ENCODE measurements at regions not wholly inside any gene's neighbourhood (a gene's known extent, or its start where the extent isn't known, plus 50 kb on each side); places are given as distances from the start of the nearest gene placed in this dataset.

DNA sequence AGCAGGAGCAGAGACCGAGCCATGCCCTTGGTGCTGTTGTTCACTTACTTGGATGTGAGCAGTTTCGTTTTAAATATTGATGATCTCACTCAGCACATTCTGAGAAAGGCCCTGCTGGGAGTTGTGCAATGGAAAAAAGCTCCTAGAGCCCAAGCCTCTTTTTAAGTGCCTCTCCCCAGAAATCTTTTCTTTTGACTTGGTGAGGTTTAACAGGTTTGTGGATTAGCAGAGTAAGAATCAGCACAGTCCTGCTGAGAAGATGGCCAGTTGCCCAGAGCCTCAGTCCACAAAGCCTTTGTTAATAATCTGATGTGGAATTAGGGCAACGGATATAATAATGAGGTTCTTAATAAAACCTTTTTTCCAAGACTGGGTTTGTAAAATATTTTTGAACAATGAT is 157.5 kb upstream of the ATP6AP2 start:
- WGBS (ENCODE audit: insufficient coverage), result no CpG with 5 or more reads among the region's 3 CpGs
- H3K36me3 ChIP-seq (ENCODE audit: control insufficient read depth, insufficient read depth, low read length), result no peaks in the 10 kb centered on the region
- H3K27ac ChIP-seq (ENCODE audit: low read depth, low read length), result peak overlapping the region; percentile 54
- H3K4me3 ChIP-seq (ENCODE audit: low read depth, low read length), result no peak overlapping the region
- H3K9me3 ChIP-seq (ENCODE audit: control insufficient read depth, insufficient read depth, low read length), result peaks cover 3% of the 10 kb centered on the region
- peak in 2 of 6 donors; percentile 45 to 72 for DNase-seq (ENCODE audit: low read depth in 4 of 6, low spot score in 6 of 6)
- H3K4me1 ChIP-seq (ENCODE audit: control insufficient read depth, insufficient read depth, low read length), result peaks cover 8% of the 10 kb centered on the region
- H3K27me3 ChIP-seq (ENCODE audit: control insufficient read depth, insufficient read depth, low read length), result peaks cover 2% of the 10 kb centered on the region

DNA sequence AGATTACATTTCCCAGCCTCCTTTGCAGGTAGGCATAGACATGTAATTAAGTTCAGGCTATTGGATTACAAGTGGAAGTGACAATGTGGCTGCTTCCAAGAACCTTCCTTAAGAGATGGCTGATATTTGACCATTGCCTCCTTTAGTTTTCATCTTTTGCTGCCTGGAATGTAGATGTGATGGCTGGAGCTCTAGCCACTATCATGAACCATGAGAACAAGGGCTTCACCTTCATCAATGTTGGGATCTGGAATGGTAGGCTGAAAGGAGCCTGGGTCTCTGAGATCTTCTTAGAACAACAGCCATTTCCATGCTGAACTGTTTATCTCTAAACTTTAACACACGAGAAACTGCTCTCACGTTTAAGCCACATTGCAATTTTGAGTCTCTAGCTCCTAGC is 158.7 kb upstream of the ATP6AP2 start:
- peaks cover 2% of the 10 kb centered on the region for H3K27me3 ChIP-seq (ENCODE audit: control insufficient read depth, insufficient read depth, low read length)
- no peak overlapping the region for H3K4me3 ChIP-seq (ENCODE audit: low read depth, low read length)
- 89% methylated on average over 2 of the region's 2 CpGs for WGBS (ENCODE audit: insufficient coverage)
- peaks cover 8% of the 10 kb centered on the region for H3K4me1 ChIP-seq (ENCODE audit: control insufficient read depth, insufficient read depth, low read length)
- no peak for DNase-seq (ENCODE audit: low read depth in 4 of 6, low spot score in 6 of 6)
- H3K9me3 ChIP-seq (ENCODE audit: control insufficient read depth, insufficient read depth, low read length), result peaks cover 3% of the 10 kb centered on the region
- H3K27ac ChIP-seq (ENCODE audit: low read depth, low read length), result no peak overlapping the region
- no peaks in the 10 kb centered on the region for H3K36me3 ChIP-seq (ENCODE audit: control insufficient read depth, insufficient read depth, low read length)

DNA sequence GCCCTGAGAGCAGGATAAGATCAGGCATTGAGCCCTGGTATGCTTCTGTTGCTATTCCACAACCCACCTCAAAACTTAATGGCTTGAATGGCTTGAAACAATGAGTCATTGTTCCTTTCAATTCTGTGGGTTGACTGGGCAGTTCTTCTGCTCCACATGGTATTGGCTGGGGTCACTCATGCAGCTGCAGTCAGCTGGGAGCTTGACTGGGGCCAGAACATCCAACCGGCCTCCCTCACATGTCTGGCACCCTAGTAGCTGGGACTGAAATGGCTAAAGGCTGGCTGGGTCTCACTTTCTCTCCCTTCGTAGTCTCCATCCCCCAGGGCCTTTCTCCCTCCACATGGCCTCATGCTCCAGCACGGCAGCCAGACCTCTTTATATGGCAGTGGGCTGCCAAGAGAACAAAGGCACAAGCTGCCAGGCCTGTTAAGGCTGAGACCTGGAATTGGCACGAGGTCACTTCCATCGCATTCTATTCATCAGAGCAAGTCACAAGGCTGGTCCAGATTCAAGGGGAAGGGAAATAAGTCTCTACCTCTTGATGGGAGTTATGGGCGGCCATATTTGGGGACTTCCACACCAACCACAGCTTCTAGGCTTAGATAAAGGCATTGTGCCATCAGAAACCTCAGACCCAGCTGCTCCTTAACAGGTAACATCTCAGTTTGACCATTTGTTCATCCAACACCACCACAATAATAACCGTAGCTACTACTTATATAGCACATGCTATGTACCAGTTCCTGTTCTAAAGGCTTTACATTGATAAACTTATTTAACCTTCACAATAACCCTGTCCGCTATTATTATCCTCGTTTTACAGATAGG is 159.7 kb upstream of the ATP6AP2 start:
- Histone ChIP-seq H3K27me3 (ENCODE audit: control insufficient read depth, insufficient read depth, low read length) (peaks cover 2% of the 10 kb centered on the region), H3K4me3 (ENCODE audit: low read depth, low read length) (no peak overlapping the region), H3K9me3 (ENCODE audit: control insufficient read depth, insufficient read depth, low read length) (peaks cover 3% of the 10 kb centered on the region), H3K27ac (ENCODE audit: low read depth, low read length) (no peak overlapping the region), H3K36me3 (ENCODE audit: control insufficient read depth, insufficient read depth, low read length) (no peaks in the 10 kb centered on the region), H3K4me1 (ENCODE audit: control insufficient read depth, insufficient read depth, low read length) (peaks cover 8% of the 10 kb centered on the region)
- WGBS (ENCODE audit: insufficient coverage), result 61% methylated on average over 6 of the region's 9 CpGs
- peak in 1 of 6 donors; percentile 64 for DNase-seq (ENCODE audit: low read depth in 4 of 6, low spot score in 6 of 6)

DNA sequence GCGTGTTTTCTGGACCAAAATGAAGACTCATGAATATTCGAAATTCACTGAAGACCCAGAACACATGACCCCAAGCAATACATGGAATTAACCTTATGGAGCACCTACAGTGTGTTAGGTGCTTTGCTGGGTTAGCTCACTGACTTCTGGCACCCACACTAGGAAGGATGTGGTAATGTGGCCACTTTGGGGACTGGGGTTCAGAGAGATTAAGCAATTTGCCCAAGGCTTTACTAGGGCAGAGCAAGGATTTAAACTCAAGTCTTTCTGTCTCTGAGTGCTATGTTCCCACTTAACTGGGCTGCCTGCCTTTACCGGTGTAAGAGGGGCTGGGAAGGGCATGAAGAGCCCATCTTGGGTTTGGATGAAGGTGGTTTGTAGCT is 162.0 kb upstream of the ATP6AP2 start:
- WGBS (ENCODE audit: insufficient coverage), result 65% methylated on average over 2 of the region's 3 CpGs
- peaks cover 7% of the 10 kb centered on the region for H3K27me3 ChIP-seq (ENCODE audit: control insufficient read depth, insufficient read depth, low read length)
- peaks cover 8% of the 10 kb centered on the region for H3K4me1 ChIP-seq (ENCODE audit: control insufficient read depth, insufficient read depth, low read length)
- H3K27ac ChIP-seq (ENCODE audit: low read depth, low read length), result no peak overlapping the region
- no peaks in the 10 kb centered on the region for H3K9me3 ChIP-seq (ENCODE audit: control insufficient read depth, insufficient read depth, low read length)
- H3K36me3 ChIP-seq (ENCODE audit: control insufficient read depth, insufficient read depth, low read length), result no peaks in the 10 kb centered on the region
- H3K4me3 ChIP-seq (ENCODE audit: low read depth, low read length), result no peak overlapping the region
- DNase-seq (ENCODE audit: low read depth in 4 of 6, low spot score in 6 of 6), result no peak

DNA sequence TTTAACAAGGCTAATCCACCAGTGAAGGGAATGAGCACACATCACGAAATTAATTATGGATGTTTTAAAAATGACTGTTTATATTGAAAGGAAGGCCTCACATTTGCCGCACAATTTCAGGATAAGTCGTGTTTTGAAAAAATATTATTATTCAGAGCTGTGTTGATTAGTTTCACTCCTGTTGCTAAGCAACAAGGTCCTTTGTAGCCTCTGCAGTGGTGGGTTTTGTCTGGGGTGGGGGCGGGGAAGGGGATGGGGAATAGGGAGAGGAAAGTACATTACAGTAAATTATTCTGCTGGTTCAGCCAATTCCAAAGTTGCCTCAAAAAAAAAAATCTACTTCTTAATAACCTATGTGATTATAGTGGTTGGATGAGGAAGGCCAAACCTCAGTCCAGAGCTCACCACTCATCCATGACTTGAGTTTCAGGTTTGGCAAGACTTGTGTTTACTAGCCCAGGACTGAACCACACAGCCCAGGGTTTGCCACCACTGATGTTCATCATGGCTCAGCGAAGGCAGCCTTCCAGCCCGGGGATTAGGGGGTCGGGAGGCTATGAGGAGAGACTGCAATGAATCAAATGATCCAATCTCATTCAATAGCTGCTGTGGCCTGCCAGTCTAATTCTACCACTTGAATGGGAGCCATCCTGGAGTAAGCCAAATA is 162.5 kb upstream of the ATP6AP2 start:
- Histone ChIP-seq H3K27ac (ENCODE audit: low read depth, low read length) (no peak overlapping the region), H3K4me3 (ENCODE audit: low read depth, low read length) (no peak overlapping the region), H3K27me3 (ENCODE audit: control insufficient read depth, insufficient read depth, low read length) (peaks cover 7% of the 10 kb centered on the region), H3K36me3 (ENCODE audit: control insufficient read depth, insufficient read depth, low read length) (no peaks in the 10 kb centered on the region), H3K9me3 (ENCODE audit: control insufficient read depth, insufficient read depth, low read length) (no peaks in the 10 kb centered on the region), H3K4me1 (ENCODE audit: control insufficient read depth, insufficient read depth, low read length) (peaks cover 8% of the 10 kb centered on the region)
- peak in 2 of 6 donors; percentile 62 to 66 for DNase-seq (ENCODE audit: low read depth in 4 of 6, low spot score in 6 of 6)
- WGBS (ENCODE audit: insufficient coverage), result 36% methylated on average over 6 of the region's 7 CpGs

DNA sequence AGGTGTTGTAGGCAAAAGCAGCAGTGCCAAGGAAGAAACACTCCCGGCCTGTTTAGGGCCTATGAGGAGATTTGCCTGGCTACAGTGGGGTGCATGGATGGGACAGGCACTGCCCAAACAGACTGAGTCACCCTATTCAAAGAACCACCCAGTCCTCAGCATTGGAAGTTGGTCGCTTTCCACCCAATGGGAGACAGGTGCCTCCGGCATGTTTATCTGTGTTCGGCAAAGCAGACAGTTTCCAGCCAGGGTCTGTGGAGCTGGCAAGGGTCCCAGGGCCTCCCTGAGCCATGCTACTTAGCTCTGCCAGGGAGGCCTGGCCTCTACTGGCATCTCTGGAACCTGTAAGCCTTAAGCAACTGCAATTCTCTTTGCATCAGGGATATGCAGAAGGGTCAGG is 165.1 kb upstream of the ATP6AP2 start:
- H3K27me3 ChIP-seq (ENCODE audit: control insufficient read depth, insufficient read depth, low read length), result peaks cover 7% of the 10 kb centered on the region
- DNase-seq (ENCODE audit: low read depth in 4 of 6, low spot score in 6 of 6), result peak in 2 of 6 donors; percentile 52 to 70
- H3K9me3 ChIP-seq (ENCODE audit: control insufficient read depth, insufficient read depth, low read length), result no peaks in the 10 kb centered on the region
- no peak overlapping the region for H3K4me3 ChIP-seq (ENCODE audit: low read depth, low read length)
- no peaks in the 10 kb centered on the region for H3K36me3 ChIP-seq (ENCODE audit: control insufficient read depth, insufficient read depth, low read length)
- H3K27ac ChIP-seq (ENCODE audit: low read depth, low read length), result no peak overlapping the region
- WGBS (ENCODE audit: insufficient coverage), result 64% methylated on average over 4 of the region's 4 CpGs
- no peaks in the 10 kb centered on the region for H3K4me1 ChIP-seq (ENCODE audit: control insufficient read depth, insufficient read depth, low read length)

DNA sequence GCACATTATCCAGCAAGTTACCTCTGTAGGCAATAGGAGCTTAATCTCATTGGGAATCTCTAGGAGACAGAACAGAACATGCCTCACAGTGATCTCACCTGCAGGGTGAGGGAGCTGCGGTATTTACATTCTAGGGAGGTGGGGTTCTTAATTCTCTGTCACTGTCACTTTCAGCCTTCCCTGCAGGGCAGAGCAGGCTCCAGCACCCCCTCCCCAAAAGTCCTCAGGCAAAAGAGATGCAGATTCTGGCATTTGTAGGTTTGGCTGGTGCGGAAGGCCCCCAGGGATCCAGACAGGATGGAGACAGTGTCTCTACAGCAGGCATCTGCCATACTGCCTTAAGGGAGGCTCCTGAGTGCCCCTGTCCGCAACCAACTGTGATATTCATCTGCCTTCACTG is 166.4 kb upstream of the ATP6AP2 start:
- 80% methylated on average over 2 of the region's 3 CpGs for WGBS (ENCODE audit: insufficient coverage)
- H3K4me1 ChIP-seq (ENCODE audit: control insufficient read depth, insufficient read depth, low read length), result no peaks in the 10 kb centered on the region
- H3K27ac ChIP-seq (ENCODE audit: low read depth, low read length), result no peak overlapping the region

DNA sequence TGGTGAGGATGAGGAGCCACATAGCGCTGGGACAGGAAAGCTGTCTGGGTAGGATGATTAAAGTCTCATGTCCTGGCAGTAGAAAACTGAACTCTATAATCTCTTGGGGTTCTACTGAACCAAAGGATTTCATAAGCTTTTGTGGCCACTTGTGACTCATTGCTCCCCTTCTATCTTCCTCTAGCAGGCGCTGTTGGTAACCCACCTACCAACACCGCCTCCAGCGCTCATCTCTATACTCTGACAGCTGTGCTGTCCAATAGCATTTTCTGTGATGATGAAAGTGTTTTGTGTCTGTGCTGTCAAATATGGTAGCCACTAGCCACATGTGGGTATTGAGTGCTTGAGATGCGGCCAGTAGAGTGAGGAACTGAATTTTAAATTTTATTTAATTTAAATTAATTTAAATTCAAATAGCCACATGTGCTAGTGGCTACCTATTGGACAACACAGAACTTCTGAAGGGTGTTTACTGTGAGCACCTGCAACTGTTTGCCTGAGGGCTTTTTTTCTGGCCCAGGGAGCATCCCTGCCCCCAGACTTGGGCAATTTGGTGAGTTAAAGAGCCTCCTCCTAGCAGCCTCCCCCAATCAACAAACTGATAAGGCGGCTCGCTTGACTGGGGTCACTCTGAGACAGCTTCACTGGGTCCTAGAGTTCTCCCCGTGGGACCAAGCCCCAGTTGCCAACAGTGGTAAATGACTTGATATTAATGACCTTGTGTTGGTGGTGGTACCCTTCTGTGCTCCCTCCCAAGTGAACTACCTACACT is 169.2 kb upstream of the ATP6AP2 start:
- no peaks in the 10 kb centered on the region for H3K36me3 ChIP-seq (ENCODE audit: control insufficient read depth, insufficient read depth, low read length)
- no peaks in the 10 kb centered on the region for H3K4me1 ChIP-seq (ENCODE audit: control insufficient read depth, insufficient read depth, low read length)
- WGBS (ENCODE audit: insufficient coverage), result 40% methylated on average over 1 of the region's 8 CpGs
- H3K27ac ChIP-seq (ENCODE audit: low read depth, low read length), result no peak overlapping the region
- H3K9me3 ChIP-seq (ENCODE audit: control insufficient read depth, insufficient read depth, low read length), result peaks cover 3% of the 10 kb centered on the region
- H3K27me3 ChIP-seq (ENCODE audit: control insufficient read depth, insufficient read depth, low read length), result peaks cover 5% of the 10 kb centered on the region
- no peak overlapping the region for H3K4me3 ChIP-seq (ENCODE audit: low read depth, low read length)
- no peak for DNase-seq (ENCODE audit: low read depth in 4 of 6, low spot score in 6 of 6)

More for the DNA sequence above, 166.4 kb upstream of the ATP6AP2 start:
- DNase-seq (ENCODE audit: low read depth in 4 of 6, low spot score in 6 of 6), result peak in 1 of 6 donors; percentile 2
- H3K36me3 ChIP-seq (ENCODE audit: control insufficient read depth, insufficient read depth, low read length), result no peaks in the 10 kb centered on the region
- H3K9me3 ChIP-seq (ENCODE audit: control insufficient read depth, insufficient read depth, low read length), result no peaks in the 10 kb centered on the region
- H3K4me3 ChIP-seq (ENCODE audit: low read depth, low read length), result no peak overlapping the region
- peaks cover 7% of the 10 kb centered on the region for H3K27me3 ChIP-seq (ENCODE audit: control insufficient read depth, insufficient read depth, low read length)

DNA sequence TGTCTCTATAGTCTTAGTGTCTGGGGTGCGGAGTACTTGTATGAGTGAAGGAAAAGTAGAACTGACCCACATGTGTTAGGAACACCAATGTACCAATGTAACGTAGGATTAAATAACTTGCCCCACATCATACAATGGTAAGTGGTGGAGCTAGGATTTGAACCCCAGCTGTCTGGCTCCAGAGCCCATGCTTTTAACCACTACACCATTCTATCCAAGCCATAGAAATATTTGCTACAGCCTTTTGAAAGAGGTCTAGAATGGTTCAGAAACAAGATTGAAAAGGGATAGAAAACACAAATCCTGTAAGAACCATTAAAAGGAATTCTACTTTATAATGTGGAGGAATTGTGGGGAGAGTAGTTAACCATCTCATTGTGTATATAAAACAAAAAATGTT is 169.9 kb upstream of the ATP6AP2 start:
- Histone ChIP-seq H3K27ac (ENCODE audit: low read depth, low read length) (no peak overlapping the region), H3K4me1 (ENCODE audit: control insufficient read depth, insufficient read depth, low read length) (no peaks in the 10 kb centered on the region), H3K9me3 (ENCODE audit: control insufficient read depth, insufficient read depth, low read length) (peaks cover 3% of the 10 kb centered on the region), H3K36me3 (ENCODE audit: control insufficient read depth, insufficient read depth, low read length) (no peaks in the 10 kb centered on the region), H3K27me3 (ENCODE audit: control insufficient read depth, insufficient read depth, low read length) (peaks cover 10% of the 10 kb centered on the region), H3K4me3 (ENCODE audit: low read depth, low read length) (no peak overlapping the region)
- DNase-seq (ENCODE audit: low read depth in 4 of 6, low spot score in 6 of 6), result no peak
- WGBS (ENCODE audit: insufficient coverage), result no CpG with 5 or more reads among the region's 2 CpGs

Data from spinal cord (tissue), 9 donors.